ENCODE measurements at regions not wholly inside any gene's neighbourhood (a gene's known extent, or its start where the extent isn't known, plus 50 kb on each side); places are given as distances from the start of the nearest gene placed in this dataset.
"Not testable (repeated sequence)": the region's sequence is repeated elsewhere in the genome, so short reads cannot be mapped to it uniquely, and the experiment has no call there.

GRCh38 chr5:122602700-122603099 is 172.2 kb upstream of the SNX2 start:
- no peak for DNase-seq

GRCh38 chr5:122605236-122605635 is 169.6 kb upstream of the SNX2 start:
- no peak for DNase-seq

GRCh38 chr5:122607818-122608217 is 167.1 kb upstream of the SNX2 start:
- no peak for DNase-seq

GRCh38 chr5:122608222-122608621 is 166.7 kb upstream of the SNX2 start:
- no peak for DNase-seq

- DNase-seq, result no peak
Observed at GRCh38 chr5:122611406-122611805, 163.5 kb upstream of the SNX2 start.

GRCh38 chr5:122612901-122613300 is 162.0 kb upstream of the SNX2 start:
- DNase-seq, result no peak

- no peak for DNase-seq
Observed at GRCh38 chr5:122615146-122615545, 159.7 kb upstream of the SNX2 start.

GRCh38 chr5:122615832-122616231 is 159.0 kb upstream of the SNX2 start:
- DNase-seq, result no peak

GRCh38 chr5:122618046-122618445 is 156.8 kb upstream of the SNX2 start:
- not testable (repeated sequence) for DNase-seq

- DNase-seq, result not testable (repeated sequence)
Observed at GRCh38 chr5:122620768-122621167, 154.1 kb upstream of the SNX2 start.

GRCh38 chr5:122628714-122629113 is 146.2 kb upstream of the SNX2 start:
- DNase-seq, result not testable (repeated sequence)

GRCh38 chr5:122629121-122629677 is 145.7 kb upstream of the SNX2 start:
- no peak for DNase-seq

GRCh38 chr5:122638581-122638980 is 136.3 kb upstream of the SNX2 start:
- DNase-seq, result no peak

- no peak for DNase-seq
Observed at GRCh38 chr5:122639033-122639432, 135.8 kb upstream of the SNX2 start.

- no peak for DNase-seq
Observed at GRCh38 chr5:122639864-122640263, 135.0 kb upstream of the SNX2 start.

GRCh38 chr5:122649080-122649479 is 125.8 kb upstream of the SNX2 start:
- no peak for DNase-seq

- peak; percentile 24 for DNase-seq
Observed at GRCh38 chr5:122653087-122654017, 121.5 kb upstream of the SNX2 start.

- no peak for DNase-seq
Observed at GRCh38 chr5:122656160-122656559, 118.7 kb upstream of the SNX2 start.

- DNase-seq, result no peak
Observed at GRCh38 chr5:122656577-122656976, 118.3 kb upstream of the SNX2 start.

GRCh38 chr5:122661496-122662180 is 113.2 kb upstream of the SNX2 start:
- DNase-seq, result no peak

GRCh38 chr5:122665051-122665450 is 109.8 kb upstream of the SNX2 start:
- DNase-seq, result no peak

GRCh38 chr5:122668552-122668951 is 106.3 kb upstream of the SNX2 start:
- no peak for DNase-seq

GRCh38 chr5:122669709-122670108 is 105.2 kb upstream of the SNX2 start:
- not testable (repeated sequence) for DNase-seq

GRCh38 chr5:122673343-122673742 is 101.5 kb upstream of the SNX2 start:
- DNase-seq, result no peak

Measured in amniotic stem cell (primary cell).